ENCODE measurements at regions not wholly inside any gene's neighbourhood (a gene's known extent, or its start where the extent isn't known, plus 50 kb on each side); places are given as distances from the start of the nearest gene placed in this dataset.

DNA sequence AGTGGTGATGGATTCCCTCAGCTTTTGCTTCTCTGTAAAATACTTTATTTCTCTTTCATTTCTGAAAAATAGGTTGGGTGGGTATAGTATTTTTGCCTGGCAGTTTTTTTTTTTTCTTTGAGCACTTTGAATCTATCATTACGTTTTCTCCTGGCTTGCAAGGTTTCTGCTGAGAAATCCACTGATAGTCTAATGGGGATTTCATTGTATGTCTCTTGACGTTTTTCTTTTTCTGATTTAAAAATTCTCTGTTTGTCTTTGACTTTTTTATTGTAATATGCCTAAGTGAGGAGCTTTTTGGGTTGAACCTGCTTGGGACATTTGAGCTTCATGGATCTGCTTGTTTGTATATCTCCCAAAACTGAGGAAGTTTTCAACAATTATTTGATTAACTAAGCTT lies 606.0 kb downstream of the KCNH5 start:
- H4K8ac ChIP-seq (ENCODE audit: low read depth in 2 of 2, low read length in 2 of 2): no peak overlapping the region
- no peak for DNase-seq

More for the DNA sequence above, 606.0 kb downstream of the KCNH5 start:
- TF ChIP-seq CEBPB (IDR thresholded peaks at IDR 0.05; ENCODE audit: low read depth, low read length) (no peak), FOS (IDR thresholded peaks at IDR 0.05; ENCODE audit: low read depth, low read length) (no peak), NFE2L2 (IDR thresholded peaks at IDR 0.05; ENCODE audit: low read depth, low read length) (no peak), RAD21 (IDR thresholded peaks at IDR 0.05; ENCODE audit: low read length) (no peak)
- Histone ChIP-seq H3K36me3 (ENCODE audit: control insufficient read depth, insufficient read depth, low read length) (no peaks in the 10 kb centered on the region), H4K20me1 (ENCODE audit: insufficient read depth, low read length) (no peaks in the 10 kb centered on the region), H3K79me1 (ENCODE audit: low read depth in 1 of 2, low read length in 2 of 2) (no peaks in the 10 kb centered on the region), H2AK9ac (replicated peaks; ENCODE audit: low read depth, low read length, poor library complexity) (no peak overlapping the region), H3K4me3 (ENCODE audit: insufficient read depth, low read depth, low read length) (no peak overlapping the region), H3K9ac (ENCODE audit: low read depth, low read length) (no peak overlapping the region), H3K18ac (ENCODE audit: low read depth, low read length) (no peak overlapping the region), H3K56ac (ENCODE audit: extremely low read depth, insufficient read depth, low read length) (no peak overlapping the region), H3K9me3 (ENCODE audit: control insufficient read depth, insufficient read depth, low read length) (peaks cover 14% of the 10 kb centered on the region), H3K23ac (ENCODE audit: low read depth, low read length) (no peak overlapping the region), H4K91ac (ENCODE audit: insufficient read depth, low read depth, low read length) (no peak overlapping the region), H3K9me1 (ENCODE audit: insufficient read depth, low read length) (no peaks in the 10 kb centered on the region), H3K14ac (replicated peaks; ENCODE audit: low read depth, low read length) (no peak overlapping the region), H2BK20ac (ENCODE audit: low read depth, low read length) (no peak overlapping the region), H2AFZ (replicated peaks; ENCODE audit: low read length, poor library complexity) (no peak overlapping the region), H2BK5ac (ENCODE audit: low read depth, low read length, poor library complexity, severe bottlenecking) (no peak overlapping the region), H2BK120ac (ENCODE audit: low read depth, low read length) (no peak overlapping the region), H4K5ac (ENCODE audit: low read depth, low read length) (no peak overlapping the region), H2BK15ac (ENCODE audit: low read depth, low read length) (no peak overlapping the region), H3K4ac (ENCODE audit: low read depth, low read length) (no peak overlapping the region), H3K4me1 (ENCODE audit: control insufficient read depth, insufficient read depth, low read length) (peaks cover 1% of the 10 kb centered on the region; the same call in 1 of the 2 replicates), H2AK5ac (ENCODE audit: low read depth, low read length) (no peak overlapping the region), H3K27me3 (ENCODE audit: control insufficient read depth, insufficient read depth, low read length) (no peaks in the 10 kb centered on the region), H3K4me2 (ENCODE audit: low read depth, low read length) (no peak overlapping the region), H3K27ac (ENCODE audit: insufficient read depth, low read length) (no peak overlapping the region)
- ATAC-seq (ENCODE audit: low read depth): no peak
- no CpG with 5 or more reads among the region's 2 CpGs for WGBS, 2 experiments (ENCODE audit: extremely low coverage in 2 of 2, insufficient read length in 1 of 2)
- dilution Hi-C loops (cut with HindIII; ENCODE audit: low sequenced_read_pairs, unreplicated experiment): no loop called here
- no TSS peak for BruUV-seq (replicated peaks)
- in situ Hi-C loops (cut with MboI; ENCODE audit: low sequenced_read_pairs): no loop called here
- ChIA-PET CTCF (interaction anchor here (1.0 kb wide), 1 partner anchor 18 kb away, joined by 3 read pairs; no protein-coding TSS in a partner anchor), POLR2A (ENCODE audit: unreplicated experiment) (no interaction called here)
- intact Hi-C loops (cut with micrococcal nuclease): no loop called here

All from IMR-90 (cell line).